ENCODE measurements at regions not wholly inside any gene's neighbourhood (a gene's known extent, or its start where the extent isn't known, plus 50 kb on each side); places are given as distances from the start of the nearest gene placed in this dataset.

- BruUV-seq (replicated peaks): no TSS peak
- no peaks in the 10 kb centered on the region for H3K36me3 ChIP-seq (ENCODE audit: control insufficient read depth, insufficient read depth, low read length)
- H3K9ac ChIP-seq (ENCODE audit: insufficient read depth in 1 of 2, low read depth in 2 of 2, low read length in 2 of 2): no peak overlapping the region
- H3K4me3 ChIP-seq: no peak overlapping the region
- FAIRE-seq (no peak), DNase-seq (ENCODE audit: extremely low read depth in 1 of 4, low spot score in 3 of 4) (no peak), ATAC-seq (no peak)
- ChIA-PET CTCF (ENCODE audit: low intra/inter-chr PET ratio) (no interaction called here), POLR2A (no interaction called here)
- H3K27me3 ChIP-seq (ENCODE audit: control insufficient read depth in 2 of 2, insufficient read depth in 2 of 2, low read length in 2 of 2): no peaks in the 10 kb centered on the region
- in situ Hi-C loops (cut with MboI): no loop called here
- no peak overlapping the region for H2AFZ ChIP-seq (ENCODE audit: low read depth, low read length)
- no peak overlapping the region for H3K4me2 ChIP-seq (ENCODE audit: insufficient read depth, low read length)
- intact Hi-C loops (cut with micrococcal nuclease): no loop called here
- no peaks in the 10 kb centered on the region for H3K4me1 ChIP-seq (replicated peaks in 1 of 2; ENCODE audit: control insufficient read depth in 2 of 2, insufficient read depth in 2 of 2, low read length in 2 of 2)
- no peaks in the 10 kb centered on the region for H3K9me1 ChIP-seq (ENCODE audit: control insufficient read depth, insufficient read depth, low read length)
- no peak for TF ChIP-seq L3MBTL2 (IDR thresholded peaks at IDR 0.05)
- no peak for TF ChIP-seq ZNF318 (IDR thresholded peaks at IDR 0.05; ENCODE audit: borderline replicate concordance in 1 of 2, low read depth in 1 of 2)
- no peak for TF ChIP-seq PTRF (tag; IDR thresholded peaks at IDR 0.05)
- TF ChIP-seq CTCFL (IDR thresholded peaks at IDR 0.05; ENCODE audit: borderline replicate concordance, insufficient read depth, low read depth, low read length, poor library complexity, severe bottlenecking): no peak
- TF ChIP-seq XRCC4 (IDR thresholded peaks at IDR 0.05; ENCODE audit: extremely low read depth, insufficient read depth, insufficient read length): no peak
- no peak for TF ChIP-seq NR4A1 (CRISPR knock-in tag; IDR thresholded peaks at IDR 0.05)
- TF ChIP-seq NR4A1 (tag; IDR thresholded peaks at IDR 0.05): no peak
- TF ChIP-seq ZBTB1 (CRISPR knock-in tag; IDR thresholded peaks at IDR 0.05; ENCODE audit: borderline replicate concordance, low read depth): no peak
- TF ChIP-seq BRF1 (IDR thresholded peaks at IDR 0.05; ENCODE audit: borderline replicate concordance, extremely low read depth, insufficient read length): no peak
- no peak overlapping the region for H3K27ac ChIP-seq (ENCODE audit: extremely low read depth, low read depth, low read length)
- H4K20me1 ChIP-seq (replicated peaks; ENCODE audit: control insufficient read depth, insufficient read depth, low read length): no peaks in the 10 kb centered on the region
- H3K79me2 ChIP-seq (ENCODE audit: control insufficient read depth, insufficient read depth, low read length): no peaks in the 10 kb centered on the region
- H3K9me3 ChIP-seq (replicated peaks; ENCODE audit: control insufficient read depth, insufficient read depth, low read depth, low read length): no peaks in the 10 kb centered on the region
Observed at GRCh38 chr3:22565393-22565792, 637.7 kb upstream of the UBE2E2 start.
